Hypothalamus (tissue), 51 donors: ENCODE measurements at regions not wholly inside any gene's neighbourhood (a gene's known extent, or its start where the extent isn't known, plus 50 kb on each side); places are given as distances from the start of the nearest gene placed in this dataset.
"Not testable (repeated sequence)": the region's sequence is repeated elsewhere in the genome, so short reads cannot be mapped to it uniquely, and the experiment has no call there.

Experiments used
- DNase-seq, 51 donors: peaks; one replicate each; lab custom pipeline; 2025; lab: John Stamatoyannopoulos, UW

GRCh38 chr4:17027495-17027894, 129.1 kb upstream of the LDB2 start:
- peak in 1 of 51 donors; percentile 10 for DNase-seq

- DNase-seq, result no peak
Measured at GRCh38 chr4:17024425-17024824, 126.0 kb upstream of the LDB2 start.

- DNase-seq, result no peak
Measured at GRCh38 chr4:17020901-17021300, 122.5 kb upstream of the LDB2 start.

- no peak for DNase-seq
Measured at GRCh38 chr4:17020451-17020850, 122.0 kb upstream of the LDB2 start.

GRCh38 chr4:17018621-17019020, 120.2 kb upstream of the LDB2 start:
- not testable (repeated sequence) for DNase-seq

GRCh38 chr4:17018013-17018412, 119.6 kb upstream of the LDB2 start:
- DNase-seq, result no peak

- no peak for DNase-seq
Measured at GRCh38 chr4:17013382-17014006, 115.0 kb upstream of the LDB2 start.

GRCh38 chr4:17012451-17012850, 114.0 kb upstream of the LDB2 start:
- DNase-seq, result no peak

GRCh38 chr4:17010426-17011087, 112.1 kb upstream of the LDB2 start:
- DNase-seq, result no peak

GRCh38 chr4:17009871-17010367, 111.5 kb upstream of the LDB2 start:
- no peak for DNase-seq

GRCh38 chr4:17008834-17009345, 110.4 kb upstream of the LDB2 start:
- no peak for DNase-seq

- not testable (repeated sequence) for DNase-seq
Measured at GRCh38 chr4:17003606-17004392, 105.4 kb upstream of the LDB2 start.

GRCh38 chr4:16995451-16995850, 97.0 kb upstream of the LDB2 start:
- DNase-seq, result no peak

- DNase-seq, result no peak
Measured at GRCh38 chr4:16993956-16994840, 95.8 kb upstream of the LDB2 start.

- DNase-seq, result no peak
Measured at GRCh38 chr4:16992566-16993225, 94.3 kb upstream of the LDB2 start.

GRCh38 chr4:16991450-16991849, 93.0 kb upstream of the LDB2 start:
- DNase-seq, result no peak

- no peak for DNase-seq
Measured at GRCh38 chr4:16989371-16989770, 90.9 kb upstream of the LDB2 start.

GRCh38 chr4:16988814-16989213, 90.4 kb upstream of the LDB2 start:
- no peak for DNase-seq

- no peak for DNase-seq
Measured at GRCh38 chr4:16977081-16977480, 78.6 kb upstream of the LDB2 start.

GRCh38 chr4:16969696-16970135, 71.3 kb upstream of the LDB2 start:
- peak in 1 of 51 donors; percentile 5 for DNase-seq
